Fibroblast of skin of back (primary cell): ENCODE measurements at regions not wholly inside any gene's neighbourhood (a gene's known extent, or its start where the extent isn't known, plus 50 kb on each side); places are given as distances from the start of the nearest gene placed in this dataset.
"Not testable (repeated sequence)": the region's sequence is repeated elsewhere in the genome, so short reads cannot be mapped to it uniquely, and the experiment has no call there.

Experiments used
- DNase-seq: peaks from one replicate; pipeline ENCODE4 v3.0.0-alpha.2; 2013

GRCh38 chr2:116141891-116142474 is 1672.5 kb upstream of the DDX18 start:
- DNase-seq: no peak

- no peak for DNase-seq
Observed at GRCh38 chr2:116142644-116143227, 1671.8 kb upstream of the DDX18 start.

GRCh38 chr2:116145031-116145430 is 1669.5 kb upstream of the DDX18 start:
- no peak for DNase-seq

GRCh38 chr2:116148361-116148760 is 1666.1 kb upstream of the DDX18 start:
- DNase-seq: no peak

GRCh38 chr2:116153729-116154128 is 1660.8 kb upstream of the DDX18 start:
- DNase-seq: no peak

GRCh38 chr2:116160657-116161056 is 1653.8 kb upstream of the DDX18 start:
- no peak for DNase-seq

- no peak for DNase-seq
Observed at GRCh38 chr2:116162395-116162794, 1652.1 kb upstream of the DDX18 start.

- DNase-seq: no peak
Observed at GRCh38 chr2:116167107-116167506, 1647.4 kb upstream of the DDX18 start.

GRCh38 chr2:116180072-116180471 is 1634.4 kb upstream of the DDX18 start:
- DNase-seq: no peak

GRCh38 chr2:116190684-116191083 is 1623.8 kb upstream of the DDX18 start:
- not testable (repeated sequence) for DNase-seq

GRCh38 chr2:116200086-116200485 is 1614.4 kb upstream of the DDX18 start:
- no peak for DNase-seq

- DNase-seq: no peak
Observed at GRCh38 chr2:116211719-116212118, 1602.8 kb upstream of the DDX18 start.

GRCh38 chr2:116222793-116223192 is 1591.7 kb upstream of the DDX18 start:
- DNase-seq: no peak

GRCh38 chr2:116223912-116224311 is 1590.6 kb upstream of the DDX18 start:
- DNase-seq: no peak

GRCh38 chr2:116224610-116225009 is 1589.9 kb upstream of the DDX18 start:
- DNase-seq: no peak

GRCh38 chr2:116238511-116238910 is 1576.0 kb upstream of the DDX18 start:
- DNase-seq: no peak

GRCh38 chr2:116250376-116250775 is 1564.1 kb upstream of the DDX18 start:
- no peak for DNase-seq

- no peak for DNase-seq
Observed at GRCh38 chr2:116264872-116265271, 1549.6 kb upstream of the DDX18 start.

GRCh38 chr2:116269040-116269439 is 1545.5 kb upstream of the DDX18 start:
- no peak for DNase-seq

GRCh38 chr2:116304328-116304727 is 1510.2 kb upstream of the DDX18 start:
- DNase-seq: no peak

- DNase-seq: no peak
Observed at GRCh38 chr2:116317111-116317510, 1497.4 kb upstream of the DDX18 start.

- not testable (repeated sequence) for DNase-seq
Observed at GRCh38 chr2:116318551-116318950, 1495.9 kb upstream of the DDX18 start.

- DNase-seq: no peak
Observed at GRCh38 chr2:116319001-116319400, 1495.5 kb upstream of the DDX18 start.

GRCh38 chr2:116319935-116320334 is 1494.6 kb upstream of the DDX18 start:
- peak; percentile 11 for DNase-seq

- no peak for DNase-seq
Observed at GRCh38 chr2:116329280-116329679, 1485.2 kb upstream of the DDX18 start.
